ENCODE measurements at regions not wholly inside any gene's neighbourhood (a gene's known extent, or its start where the extent isn't known, plus 50 kb on each side); places are given as distances from the start of the nearest gene placed in this dataset.
A peak's percentile ranks its signal among the peaks of the same experiment; 100 is the strongest.

DNA sequence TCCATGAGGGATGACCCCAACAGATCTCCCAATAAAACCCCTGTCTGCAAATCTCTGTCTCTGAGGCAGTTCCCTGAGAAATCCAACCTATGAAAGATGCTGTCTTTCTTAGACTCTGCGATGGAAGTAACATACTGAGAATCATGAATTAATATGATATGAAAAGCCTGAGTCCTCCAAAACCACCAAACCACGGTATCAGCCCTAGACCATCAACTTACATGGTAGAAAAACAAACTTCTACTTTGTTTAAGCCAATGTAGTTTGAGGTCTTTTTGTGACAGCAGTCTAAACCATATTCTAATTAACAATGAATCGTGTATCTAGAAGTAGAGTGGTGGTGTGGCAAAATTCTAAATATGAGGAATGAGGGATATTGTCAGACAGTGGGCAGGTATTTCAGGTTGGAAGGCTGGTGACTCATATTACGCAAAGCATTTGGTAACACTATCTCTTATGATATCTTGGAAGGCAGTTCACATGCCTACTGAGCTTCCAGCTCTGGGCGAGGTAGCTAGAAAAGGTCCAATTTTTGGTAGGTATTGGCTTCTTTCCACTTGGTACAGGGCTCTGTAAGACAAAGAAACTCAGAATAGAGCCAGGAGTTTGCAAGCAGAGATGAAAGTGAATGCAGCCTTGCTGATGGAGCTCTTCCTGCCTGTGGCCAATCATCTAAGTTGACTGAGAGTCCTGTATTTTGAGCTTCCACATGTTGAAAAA is 215.8 kb downstream of the ZFP36L2 start (continued):
- no peak for TF ChIP-seq EZH2 (IDR thresholded peaks at IDR 0.05)
- TF ChIP-seq CBX3 (IDR thresholded peaks at IDR 0.05; ENCODE audit: low read depth) = peak; percentile 41; the same call in 1 of the 2 replicates
- no peak for TF ChIP-seq ZNF274 (IDR thresholded peaks at IDR 0.05; ENCODE audit: low read depth, low read length)

DNA sequence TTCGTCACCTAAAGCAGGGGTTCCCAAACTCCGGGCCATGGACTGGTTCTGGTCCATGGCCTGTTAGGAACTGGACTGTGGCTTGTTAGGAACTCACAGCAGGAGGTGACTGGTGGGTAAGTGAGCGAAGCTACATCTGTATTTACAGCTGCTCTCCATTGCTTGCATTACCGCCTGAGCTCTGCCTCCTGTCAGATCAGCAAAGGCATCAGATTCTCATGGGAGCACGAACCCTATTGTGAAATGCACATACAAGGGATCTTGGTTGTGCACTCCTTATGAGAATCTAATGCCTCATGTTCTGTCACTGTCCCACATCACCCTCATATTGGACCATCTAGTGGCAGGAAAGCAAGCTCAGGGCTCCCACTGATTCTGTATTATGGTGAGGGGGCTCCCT is 217.0 kb downstream of the ZFP36L2 start:
- Histone ChIP-seq H2AFZ (ENCODE audit: low read depth, low read length, poor library complexity, severe bottlenecking) (no peak overlapping the region), H3K9me3 (ENCODE audit: control insufficient read depth in 1 of 2, insufficient read depth in 1 of 2, low read depth in 1 of 2, low read length in 2 of 2) (no peaks in the 10 kb centered on the region), H4K20me1 (ENCODE audit: insufficient read depth) (no peaks in the 10 kb centered on the region), H3K36me3 (ENCODE audit: control insufficient read depth in 1 of 2, insufficient read depth in 2 of 2, low read length in 2 of 2) (no peaks in the 10 kb centered on the region), H3K4me3 (replicated peaks in 1 of 2; ENCODE audit: low read depth in 1 of 2, low read length in 2 of 2) (no peak overlapping the region), H3K27me3 (ENCODE audit: insufficient read depth, low read length) (no peaks in the 10 kb centered on the region), H3K4me1 (ENCODE audit: control insufficient read depth in 1 of 2, insufficient read depth in 2 of 2, low read length in 2 of 2) (peaks cover 6 to 11% of the 10 kb centered on the region in 2 experiments), H3K9me2 (ENCODE audit: insufficient read depth) (no peaks in the 10 kb centered on the region), H3K27ac (ENCODE audit: low read depth, low read length) (no peak overlapping the region), H3K9ac (ENCODE audit: low read length) (no peak overlapping the region), H3K4me2 (ENCODE audit: low read length) (no peak overlapping the region), H3K79me2 (ENCODE audit: insufficient read depth, low read length) (no peaks in the 10 kb centered on the region)
- POLR2A ChIA-PET = no interaction called here
- no peak for DNase-seq (ENCODE audit: low read depth, low spot score)
- intact Hi-C loops (cut with micrococcal nuclease) = no loop called here
- no TSS peak for BruUV-seq (replicated peaks)
- ATAC-seq = no peak
- RAD21 ChIA-PET (ENCODE audit: low non-redundant PET in 1 of 2, low total read pairs in 2 of 2, uncharacterized antibody in 2 of 2, unreplicated experiment in 2 of 2) = no interaction called here
- TF ChIP-seq ZFX (IDR thresholded peaks at IDR 0.05) = no peak
- no peak for TF ChIP-seq ELF1 (IDR thresholded peaks at IDR 0.05; ENCODE audit: borderline replicate concordance, low read depth)
- no peak for TF ChIP-seq RAD21 (IDR thresholded peaks at IDR 0.05; ENCODE audit: low read depth)
- TF ChIP-seq ZNF274 (IDR thresholded peaks at IDR 0.05; ENCODE audit: low read depth, low read length) = no peak
- CTCF ChIA-PET = interaction anchor here (2.0 kb wide), 1 partner anchor 15 kb away, joined by 8 read pairs; no protein-coding TSS in a partner anchor

DNA sequence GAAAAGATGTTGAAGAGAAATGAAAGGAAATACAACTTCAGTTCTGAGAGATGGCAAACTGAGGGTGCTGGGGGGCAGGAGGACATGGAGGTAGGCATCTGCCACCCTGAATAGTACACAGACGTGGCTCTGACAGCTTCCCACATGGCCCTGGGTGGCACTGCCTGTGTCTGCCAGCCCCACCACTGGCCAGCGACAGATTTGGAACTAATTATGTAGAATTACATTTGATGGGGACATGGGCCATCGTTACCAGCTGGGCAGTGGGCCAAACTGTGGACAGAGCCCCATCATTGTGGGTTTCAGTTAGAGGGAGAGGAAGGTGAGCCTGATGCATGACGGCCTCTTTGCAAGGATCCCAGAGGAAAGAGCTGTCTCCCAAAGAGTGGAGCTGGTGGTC is 216.0 kb upstream of the HAAO start:
- H3K36me3 ChIP-seq (ENCODE audit: control insufficient read depth in 1 of 2, insufficient read depth in 2 of 2, low read length in 2 of 2) = no peaks in the 10 kb centered on the region
- H3K9ac ChIP-seq (ENCODE audit: low read length) = no peak overlapping the region
- DNase-seq (ENCODE audit: low read depth, low spot score) = no peak
- no peaks in the 10 kb centered on the region for H3K27me3 ChIP-seq (ENCODE audit: insufficient read depth, low read length)
- H3K9me3 ChIP-seq (ENCODE audit: control insufficient read depth in 1 of 2, insufficient read depth in 1 of 2, low read depth in 1 of 2, low read length in 2 of 2) = no peaks in the 10 kb centered on the region
- TF ChIP-seq, protein P1, sequence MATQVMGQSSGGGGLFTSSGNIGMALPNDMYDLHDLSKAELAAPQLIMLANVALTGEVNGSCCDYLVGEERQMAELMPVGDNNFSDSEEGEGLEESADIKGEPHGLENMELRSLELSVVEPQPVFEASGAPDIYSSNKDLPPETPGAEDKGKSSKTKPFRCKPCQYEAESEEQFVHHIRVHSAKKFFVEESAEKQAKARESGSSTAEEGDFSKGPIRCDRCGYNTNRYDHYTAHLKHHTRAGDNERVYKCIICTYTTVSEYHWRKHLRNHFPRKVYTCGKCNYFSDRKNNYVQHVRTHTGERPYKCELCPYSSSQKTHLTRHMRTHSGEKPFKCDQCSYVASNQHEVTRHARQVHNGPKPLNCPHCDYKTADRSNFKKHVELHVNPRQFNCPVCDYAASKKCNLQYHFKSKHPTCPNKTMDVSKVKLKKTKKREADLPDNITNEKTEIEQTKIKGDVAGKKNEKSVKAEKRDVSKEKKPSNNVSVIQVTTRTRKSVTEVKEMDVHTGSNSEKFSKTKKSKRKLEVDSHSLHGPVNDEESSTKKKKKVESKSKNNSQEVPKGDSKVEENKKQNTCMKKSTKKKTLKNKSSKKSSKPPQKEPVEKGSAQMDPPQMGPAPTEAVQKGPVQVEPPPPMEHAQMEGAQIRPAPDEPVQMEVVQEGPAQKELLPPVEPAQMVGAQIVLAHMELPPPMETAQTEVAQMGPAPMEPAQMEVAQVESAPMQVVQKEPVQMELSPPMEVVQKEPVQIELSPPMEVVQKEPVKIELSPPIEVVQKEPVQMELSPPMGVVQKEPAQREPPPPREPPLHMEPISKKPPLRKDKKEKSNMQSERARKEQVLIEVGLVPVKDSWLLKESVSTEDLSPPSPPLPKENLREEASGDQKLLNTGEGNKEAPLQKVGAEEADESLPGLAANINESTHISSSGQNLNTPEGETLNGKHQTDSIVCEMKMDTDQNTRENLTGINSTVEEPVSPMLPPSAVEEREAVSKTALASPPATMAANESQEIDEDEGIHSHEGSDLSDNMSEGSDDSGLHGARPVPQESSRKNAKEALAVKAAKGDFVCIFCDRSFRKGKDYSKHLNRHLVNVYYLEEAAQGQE (IDR thresholded peaks at IDR 0.05; ENCODE audit: low read depth) = no peak
- TF ChIP-seq CBX3 (IDR thresholded peaks at IDR 0.05; ENCODE audit: low read depth) (no peak), POLR2A (IDR thresholded peaks at IDR 0.05; ENCODE audit: borderline replicate concordance, extremely low read depth, insufficient read depth, insufficient read length) (no peak), CTCF (IDR thresholded peaks at IDR 0.05 in 2 of 3, conservative IDR thresholded peaks at IDR 0.05 in 1 of 3; ENCODE audit: borderline replicate concordance in 1 of 3, insufficient read depth in 1 of 3, low read depth in 2 of 3, low read length in 2 of 3) (no peak)
- no peak overlapping the region for H3K27ac ChIP-seq (ENCODE audit: low read depth, low read length)
- H2AFZ ChIP-seq (ENCODE audit: low read depth, low read length, poor library complexity, severe bottlenecking) = no peak overlapping the region
- POLR2A ChIA-PET = no interaction called here
- H3K9me2 ChIP-seq (ENCODE audit: insufficient read depth) = no peaks in the 10 kb centered on the region
- CTCF ChIA-PET = no interaction called here
- H3K4me3 ChIP-seq (replicated peaks in 1 of 2; ENCODE audit: low read depth in 1 of 2, low read length in 2 of 2) = no peak overlapping the region
- no peak overlapping the region for H3K4me2 ChIP-seq (ENCODE audit: low read length)
- H4K20me1 ChIP-seq (ENCODE audit: insufficient read depth) = no peaks in the 10 kb centered on the region
- peaks cover 6 to 11% of the 10 kb centered on the region in 2 experiments for H3K4me1 ChIP-seq (ENCODE audit: control insufficient read depth in 1 of 2, insufficient read depth in 2 of 2, low read length in 2 of 2)
- no peaks in the 10 kb centered on the region for H3K79me2 ChIP-seq (ENCODE audit: insufficient read depth, low read length)
- RAD21 ChIA-PET (ENCODE audit: low non-redundant PET in 1 of 2, low total read pairs in 2 of 2, uncharacterized antibody in 2 of 2, unreplicated experiment in 2 of 2) = no interaction called here
- intact Hi-C loops (cut with micrococcal nuclease) = no loop called here
- no peak for ATAC-seq
- no TSS peak for BruUV-seq (replicated peaks)
